K562 (cell line): ENCODE measurements at regions not wholly inside any gene's neighbourhood (a gene's known extent, or its start where the extent isn't known, plus 50 kb on each side); places are given as distances from the start of the nearest gene placed in this dataset.

Source experiments
- BHLHE40 ChIP-seq: IDR thresholded peaks from 2 replicates; pipeline ENCODE4 v1.6.1; 2011; ENCODE audit warnings: low read length, improper control_type of control experiment
- CHD2 ChIP-seq: IDR thresholded peaks from 2 replicates; pipeline ENCODE4 v1.6.1; 2011; ENCODE audit warnings: low read depth, low read length
- GTF2F1 ChIP-seq: IDR thresholded peaks from 2 replicates; pipeline ENCODE4 v1.6.1; 2011; ENCODE audit warnings: low read depth, low read length, improper control_type of control experiment
- TBP ChIP-seq: optimal IDR thresholded peaks from 2 replicates; pipeline ENCODE3; 2011; ENCODE audit warnings: low read depth, low read length, improper control_type of control experiment

- no peak for TF ChIP-seq BHLHE40
- no peak for TF ChIP-seq CHD2
- TF ChIP-seq GTF2F1, result no peak
- no peak for TF ChIP-seq TBP
These were observed 84.8 kb upstream of the FZD8 start for GRCh38 chr10:35726846-35727245.
